PC-3 (cell line): ENCODE measurements at regions not wholly inside any gene's neighbourhood (a gene's known extent, or its start where the extent isn't known, plus 50 kb on each side); places are given as distances from the start of the nearest gene placed in this dataset.

Experiments
- ATAC-seq: fragments of 200-7000 bp; cut with Tn5 transposase; 2 replicates; pipeline ENCODE4 v1.9.1; 2020; ENCODE audit warnings: mild to moderate bottlenecking, moderate library complexity
- BruUV-seq: library from RNA; stranded (reverse); fragments of 400-500 nt; replicated peaks from 2 replicates; lab custom pipeline; 2021; lab: Mats Ljungman, UMichigan
- CTCF ChIA-PET: fragments of 300-600 bp; sonication (Branson Sonifier 250); formaldehyde crosslinking; loops from one replicate; lab custom pipeline; 2022; ENCODE audit warnings: antibody characterized with exemption; lab: Charles Lee
- POLR2A ChIA-PET: fragments of 300-600 bp; sonication (Branson Sonifier 250); formaldehyde crosslinking; loops from one replicate; lab custom pipeline; 2022; ENCODE audit warnings: antibody characterized with exemption; ENCODE audit not compliant: unreplicated experiment; lab: Charles Lee
- DNase-seq: peaks from one replicate; pipeline ENCODE4 v3.0.0-alpha.2; 2015
- H2AFZ ChIP-seq: fragments of 300-600 bp; sonication (generic); 2 replicates; pipeline ENCODE4 v1.6.0; 2016; ENCODE audit warnings: antibody characterized with exemption, low read length
- H3F3A ChIP-seq: fragments of 300-600 bp; sonication (generic); one replicate; pipeline ENCODE4 v1.6.0; 2017; ENCODE audit warnings: antibody characterized with exemption, low read length, control low read depth, mild to moderate bottlenecking; ENCODE audit not compliant: unreplicated experiment
- H3K27ac ChIP-seq: fragments of 300-600 bp; sonication (generic); 2 replicates; pipeline ENCODE4 v1.5.1; 2016; ENCODE audit warnings: mild to moderate bottlenecking, low read length
- H3K27me3 ChIP-seq: fragments of 300-600 bp; sonication (generic); 2 replicates; pipeline ENCODE4 v1.6.1; 2016; ENCODE audit warnings: low read length, mixed read lengths
- H3K36me3 ChIP-seq: fragments of 300-600 bp; sonication (generic); 2 replicates; pipeline ENCODE4 v1.6.1; 2016; ENCODE audit warnings: low read depth, mixed run types, low read length, mixed read lengths
- H3K4me1 ChIP-seq: fragments of 300-600 bp; sonication (generic); 2 replicates; pipeline ENCODE4 v1.5.1; 2016; ENCODE audit warnings: low read length; ENCODE audit not compliant: insufficient read depth
- H3K4me2 ChIP-seq: fragments of 300-600 bp; sonication (generic); 2 replicates; pipeline ENCODE4 v1.6.0; 2016; ENCODE audit warnings: low read length
- H3K4me3 ChIP-seq: fragments of 300-600 bp; sonication (generic); 2 replicates; pipeline ENCODE4 v1.5.1; 2016; ENCODE audit warnings: mild to moderate bottlenecking, low read length, mixed read lengths
- H3K79me2 ChIP-seq: fragments of 300-600 bp; sonication (generic); 2 replicates; pipeline ENCODE4 v1.6.1; 2017; ENCODE audit warnings: low read length, mixed read lengths
- H3K9ac ChIP-seq: fragments of 300-600 bp; sonication (generic); 2 replicates; pipeline ENCODE4 v1.6.0; 2016; ENCODE audit warnings: mild to moderate bottlenecking, low read length
- H3K9me2 ChIP-seq: fragments of 300-600 bp; sonication (generic); replicated peaks from 2 replicates; pipeline ENCODE4 v1.6.1; 2016; ENCODE audit warnings: mixed run types, low read length, mixed read lengths
- H3K9me3 ChIP-seq: fragments of 300-600 bp; sonication (generic); 2 replicates; pipeline ENCODE4 v1.6.1; 2016; ENCODE audit warnings: low read length, mixed read lengths
- H4K20me1 ChIP-seq: fragments of 300-600 bp; sonication (generic); 2 replicates; pipeline ENCODE4 v1.6.1; 2016; ENCODE audit warnings: low read length, mixed read lengths
- EZH2 ChIP-seq: fragments of 300-600 bp; sonication (generic); IDR thresholded peaks from one replicate; pipeline ENCODE4 v1.6.1; 2017; ENCODE audit warnings: antibody characterized with exemption, mild to moderate bottlenecking, low read length; ENCODE audit not compliant: unreplicated experiment
- EZH2phosphoT487 ChIP-seq: fragments of 300-600 bp; sonication (generic); IDR thresholded peaks from 2 replicates; pipeline ENCODE4 v1.6.1; 2018; ENCODE audit warnings: mild to moderate bottlenecking, antibody characterized with exemption, low read length, borderline replicate concordance
- intact Hi-C: fragments of 100-400 bp; cut with micrococcal nuclease; formaldehyde crosslinking; loops from 2 replicates; pipeline ENCODE4 v1.9.0; 2023
- TF ChIP-seq, protein P1 (sequence below): fragments of 300-600 bp; sonication (generic); conservative IDR thresholded peaks from 2 replicates; pipeline ENCODE4 v1.5.1; 2017; ENCODE audit warnings: antibody characterized with exemption, low read depth, mild to moderate bottlenecking, low read length

DNA sequence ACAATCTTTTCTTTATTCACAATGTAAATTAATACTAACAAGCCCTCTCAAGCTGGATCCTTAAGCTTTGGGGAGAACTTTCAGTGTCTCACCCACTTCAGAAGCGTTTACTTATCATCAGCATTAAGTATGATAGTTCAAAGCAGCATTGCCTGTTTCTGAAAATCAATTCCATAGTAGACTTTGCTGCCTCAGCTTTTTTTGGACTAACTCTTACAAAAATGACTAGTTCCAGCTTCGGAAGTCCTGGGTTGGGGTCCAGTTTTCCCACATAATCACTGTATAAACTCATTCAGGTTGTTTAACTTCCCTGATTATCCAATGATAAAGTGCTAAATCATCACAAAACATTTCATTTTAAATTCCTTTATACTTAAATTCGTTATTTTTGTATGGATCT lies 114.4 kb downstream of the NR2F2 start:
- H3K79me2 ChIP-seq, result no peaks in the 10 kb centered on the region
- H3K4me2 ChIP-seq, result no peak overlapping the region
- H3K4me1 ChIP-seq, result no peaks in the 10 kb centered on the region
- H3F3A ChIP-seq, result no peaks in the 10 kb centered on the region
- no peak overlapping the region for H3K27ac ChIP-seq
- H3K9me3 ChIP-seq, result no peaks in the 10 kb centered on the region
- no peaks in the 10 kb centered on the region for H3K9me2 ChIP-seq
- TF ChIP-seq, protein P1, sequence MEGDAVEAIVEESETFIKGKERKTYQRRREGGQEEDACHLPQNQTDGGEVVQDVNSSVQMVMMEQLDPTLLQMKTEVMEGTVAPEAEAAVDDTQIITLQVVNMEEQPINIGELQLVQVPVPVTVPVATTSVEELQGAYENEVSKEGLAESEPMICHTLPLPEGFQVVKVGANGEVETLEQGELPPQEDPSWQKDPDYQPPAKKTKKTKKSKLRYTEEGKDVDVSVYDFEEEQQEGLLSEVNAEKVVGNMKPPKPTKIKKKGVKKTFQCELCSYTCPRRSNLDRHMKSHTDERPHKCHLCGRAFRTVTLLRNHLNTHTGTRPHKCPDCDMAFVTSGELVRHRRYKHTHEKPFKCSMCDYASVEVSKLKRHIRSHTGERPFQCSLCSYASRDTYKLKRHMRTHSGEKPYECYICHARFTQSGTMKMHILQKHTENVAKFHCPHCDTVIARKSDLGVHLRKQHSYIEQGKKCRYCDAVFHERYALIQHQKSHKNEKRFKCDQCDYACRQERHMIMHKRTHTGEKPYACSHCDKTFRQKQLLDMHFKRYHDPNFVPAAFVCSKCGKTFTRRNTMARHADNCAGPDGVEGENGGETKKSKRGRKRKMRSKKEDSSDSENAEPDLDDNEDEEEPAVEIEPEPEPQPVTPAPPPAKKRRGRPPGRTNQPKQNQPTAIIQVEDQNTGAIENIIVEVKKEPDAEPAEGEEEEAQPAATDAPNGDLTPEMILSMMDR, result no peak
- TF ChIP-seq EZH2, result no peak
- TF ChIP-seq EZH2phosphoT487, result no peak
- H3K4me3 ChIP-seq, result no peak overlapping the region
- no peak overlapping the region for H2AFZ ChIP-seq
- no peak for DNase-seq
- ChIA-PET CTCF (no interaction called here), POLR2A (no interaction called here)
- no TSS peak for BruUV-seq
- intact Hi-C loops, result no loop called here
- no peaks in the 10 kb centered on the region for H4K20me1 ChIP-seq
- H3K27me3 ChIP-seq, result peaks cover 94% of the 10 kb centered on the region
- ATAC-seq, result no peak
- H3K9ac ChIP-seq, result no peak overlapping the region
- no peaks in the 10 kb centered on the region for H3K36me3 ChIP-seq

DNA sequence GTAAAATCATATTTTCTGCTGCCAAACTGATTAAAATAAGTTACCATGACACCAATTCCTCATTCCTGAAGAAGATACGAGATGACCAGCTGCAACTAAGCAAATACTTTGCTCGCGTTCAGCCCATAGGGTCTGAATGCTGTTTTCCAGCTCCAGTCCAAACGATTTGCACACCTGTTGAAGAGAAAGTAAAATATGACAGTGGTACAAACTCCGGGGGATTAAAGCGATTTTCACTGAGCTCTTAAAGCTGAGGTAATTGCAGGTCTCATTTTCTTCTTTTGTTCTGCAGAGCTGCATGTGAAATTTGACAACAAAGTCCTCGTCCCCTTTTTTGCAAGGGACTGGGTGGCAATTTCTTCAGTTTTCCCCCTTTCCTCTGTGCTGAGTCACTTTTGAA lies 118.4 kb downstream of the NR2F2 start:
- intact Hi-C loops, result no loop called here
- no peaks in the 10 kb centered on the region for H3K4me1 ChIP-seq
- no peaks in the 10 kb centered on the region for H3K9me3 ChIP-seq
- BruUV-seq, result no TSS peak
- H2AFZ ChIP-seq, result no peak overlapping the region
- TF ChIP-seq EZH2phosphoT487 (no peak), EZH2 (no peak)
- TF ChIP-seq, protein P1, result no peak
- ChIA-PET CTCF (no interaction called here), POLR2A (no interaction called here)
- H3K4me3 ChIP-seq, result no peak overlapping the region
- no peak overlapping the region for H3K4me2 ChIP-seq
- no peak for DNase-seq
- no peaks in the 10 kb centered on the region for H3K9me2 ChIP-seq
- no peak for ATAC-seq
- no peaks in the 10 kb centered on the region for H3F3A ChIP-seq
- no peak overlapping the region for H3K9ac ChIP-seq
- H3K27ac ChIP-seq, result no peak overlapping the region
- no peaks in the 10 kb centered on the region for H3K79me2 ChIP-seq
- no peaks in the 10 kb centered on the region for H4K20me1 ChIP-seq
- peaks cover 88% of the 10 kb centered on the region for H3K27me3 ChIP-seq
- H3K36me3 ChIP-seq, result no peaks in the 10 kb centered on the region

DNA sequence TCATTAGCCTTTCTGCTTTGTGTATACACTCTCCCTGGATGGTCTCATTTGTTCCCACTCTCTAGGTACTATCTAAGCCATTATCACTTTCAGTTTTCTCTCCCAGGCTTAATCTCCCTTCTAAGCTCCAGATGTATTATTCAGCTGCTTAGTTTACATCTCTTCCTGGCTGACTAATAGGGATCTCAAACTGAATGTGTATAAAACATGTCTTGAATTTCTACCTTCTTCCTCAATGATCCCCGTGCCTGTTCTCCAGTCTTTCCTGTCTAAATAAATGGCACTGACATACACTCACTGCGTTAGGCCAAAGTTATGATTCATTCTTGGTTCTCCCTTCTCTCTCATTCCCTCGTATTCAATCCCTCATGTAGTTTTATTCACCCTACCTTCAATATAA lies 127.3 kb downstream of the NR2F2 start:
- no peak for DNase-seq
- Histone ChIP-seq H3K4me2 (no peak overlapping the region), H3K9ac (no peak overlapping the region), H3K9me2 (no peaks in the 10 kb centered on the region), H3F3A (no peaks in the 10 kb centered on the region), H2AFZ (no peak overlapping the region), H3K27me3 (peaks cover 70% of the 10 kb centered on the region), H3K36me3 (no peaks in the 10 kb centered on the region), H4K20me1 (no peaks in the 10 kb centered on the region), H3K79me2 (no peaks in the 10 kb centered on the region), H3K4me3 (no peak overlapping the region), H3K4me1 (no peaks in the 10 kb centered on the region), H3K27ac (no peak overlapping the region), H3K9me3 (no peaks in the 10 kb centered on the region)
- ChIA-PET POLR2A (no interaction called here), CTCF (no interaction called here)
- intact Hi-C loops, result no loop called here
- TF ChIP-seq EZH2 (no peak), EZH2phosphoT487 (no peak)
- TF ChIP-seq, protein P1, result no peak
- BruUV-seq, result no TSS peak
- no peak for ATAC-seq
